Gastroesophageal sphincter (tissue), 3 donors: ENCODE measurements at regions not wholly inside any gene's neighbourhood (a gene's known extent, or its start where the extent isn't known, plus 50 kb on each side); places are given as distances from the start of the nearest gene placed in this dataset.

ENCODE experiments used
- EP300 ChIP-seq: sonication (generic); formaldehyde crosslinking; IDR thresholded peaks from one replicate; pipeline ENCODE4 v1.6.1; 2017; ENCODE audit warnings: antibody characterized with exemption, mild to moderate bottlenecking
- POLR2A ChIP-seq, 2 donors: fragments of 450-650 bp; IDR thresholded peaks; one replicate each; pipeline ENCODE4 v1.6.1; 2017; ENCODE audit warnings: antibody characterized with exemption in 2 of 2, mild to moderate bottlenecking in 2 of 2, moderate library complexity in 1 of 2
- POLR2AphosphoS5 ChIP-seq: sonication (generic); formaldehyde crosslinking; IDR thresholded peaks from one replicate; pipeline ENCODE4 v1.6.1; 2017; ENCODE audit warnings: antibody characterized with exemption
- TF ChIP-seq, protein P1 (sequence below), 4 experiments: fragments of 200-600 bp in 2 of 4; fragments of 450-650 bp in 2 of 4; sonication (generic) in 1 of 4; IDR thresholded peaks; one replicate each; pipeline ENCODE4 v1.5.1; 2017 to 2019; ENCODE audit warnings: antibody characterized with exemption in 4 of 4, mild to moderate bottlenecking in 2 of 4, moderate library complexity in 2 of 4

DNA sequence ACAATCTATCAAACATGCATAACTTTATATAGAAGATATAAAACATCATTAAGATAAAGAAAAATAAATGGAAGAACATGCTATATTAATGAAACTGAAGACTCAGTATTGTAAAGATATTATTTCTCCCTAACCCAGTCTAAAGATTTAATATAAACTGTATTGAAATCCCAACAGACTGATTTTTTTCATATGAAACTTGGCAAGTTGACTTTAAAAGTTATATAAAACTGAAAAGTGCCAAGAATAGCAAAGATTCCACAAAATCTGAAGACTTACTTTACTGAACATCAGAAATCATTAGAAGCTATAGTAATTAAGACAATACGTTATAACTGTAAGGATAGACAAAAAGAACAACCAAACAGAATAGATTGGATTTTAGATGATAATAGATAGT is 531.3 kb upstream of the MCTP2 start:
- TF ChIP-seq, protein P1, sequence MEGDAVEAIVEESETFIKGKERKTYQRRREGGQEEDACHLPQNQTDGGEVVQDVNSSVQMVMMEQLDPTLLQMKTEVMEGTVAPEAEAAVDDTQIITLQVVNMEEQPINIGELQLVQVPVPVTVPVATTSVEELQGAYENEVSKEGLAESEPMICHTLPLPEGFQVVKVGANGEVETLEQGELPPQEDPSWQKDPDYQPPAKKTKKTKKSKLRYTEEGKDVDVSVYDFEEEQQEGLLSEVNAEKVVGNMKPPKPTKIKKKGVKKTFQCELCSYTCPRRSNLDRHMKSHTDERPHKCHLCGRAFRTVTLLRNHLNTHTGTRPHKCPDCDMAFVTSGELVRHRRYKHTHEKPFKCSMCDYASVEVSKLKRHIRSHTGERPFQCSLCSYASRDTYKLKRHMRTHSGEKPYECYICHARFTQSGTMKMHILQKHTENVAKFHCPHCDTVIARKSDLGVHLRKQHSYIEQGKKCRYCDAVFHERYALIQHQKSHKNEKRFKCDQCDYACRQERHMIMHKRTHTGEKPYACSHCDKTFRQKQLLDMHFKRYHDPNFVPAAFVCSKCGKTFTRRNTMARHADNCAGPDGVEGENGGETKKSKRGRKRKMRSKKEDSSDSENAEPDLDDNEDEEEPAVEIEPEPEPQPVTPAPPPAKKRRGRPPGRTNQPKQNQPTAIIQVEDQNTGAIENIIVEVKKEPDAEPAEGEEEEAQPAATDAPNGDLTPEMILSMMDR (IDR thresholded peaks at IDR 0.05) = no peak
- no peak for TF ChIP-seq POLR2A (IDR thresholded peaks at IDR 0.05)
- no peak for TF ChIP-seq EP300
- no peak for TF ChIP-seq POLR2AphosphoS5
